Sigmoid colon (tissue), 4 donors: ENCODE measurements at regions not wholly inside any gene's neighbourhood (a gene's known extent, or its start where the extent isn't known, plus 50 kb on each side); places are given as distances from the start of the nearest gene placed in this dataset.

Experiments
- CTCF ChIP-seq, 4 experiments: fragments of 450-650 bp in 3 of 4; fragments of 200-600 bp in 1 of 4; IDR thresholded peaks; one replicate each; pipeline ENCODE4 v1.5.1; 2016 to 2019; ENCODE audit warnings: antibody characterized with exemption in 4 of 4, mild to moderate bottlenecking in 3 of 4, moderate library complexity in 2 of 4
- POLR2AphosphoS5 ChIP-seq, 4 donors: sonication (generic); formaldehyde crosslinking; IDR thresholded peaks; one replicate each; pipeline ENCODE4 v1.6.1; 2017; ENCODE audit warnings: antibody characterized with exemption in 4 of 4

DNA sequence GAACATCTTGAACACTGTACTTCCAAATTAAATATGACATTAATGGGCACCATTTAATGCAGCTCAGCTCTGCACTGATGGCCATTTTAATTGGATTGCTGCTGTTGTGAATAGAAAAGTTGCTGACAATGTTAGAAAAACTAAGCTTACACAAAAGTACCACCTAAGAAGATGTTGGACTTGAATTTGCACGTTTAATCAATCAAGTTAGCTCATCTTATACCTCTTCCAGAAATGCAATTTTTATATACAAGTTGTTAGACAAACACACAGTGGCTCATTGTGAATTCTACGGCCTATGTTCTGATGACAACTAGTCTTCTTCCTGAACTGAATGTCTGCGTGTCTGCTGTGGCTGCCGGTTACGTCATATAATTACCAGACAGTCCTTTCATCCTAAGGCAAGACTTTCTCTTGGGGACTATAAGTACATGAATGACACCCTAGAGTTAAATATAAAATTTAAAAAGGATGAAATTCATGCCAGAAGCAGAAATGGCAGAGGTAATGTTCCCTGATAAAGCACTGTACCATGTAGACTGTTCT lies 330.2 kb downstream of the EPM2A start:
- no peak for TF ChIP-seq POLR2AphosphoS5 (IDR thresholded peaks at IDR 0.05)
- no peak for TF ChIP-seq CTCF (IDR thresholded peaks at IDR 0.05)
